Epithelial cell of proximal tubule (primary cell): ENCODE measurements at regions not wholly inside any gene's neighbourhood (a gene's known extent, or its start where the extent isn't known, plus 50 kb on each side); places are given as distances from the start of the nearest gene placed in this dataset.

Source experiments
- DNase-seq: peaks from one replicate; pipeline ENCODE4 v3.0.0-alpha.2; 2011; ENCODE audit warnings: low read depth
- H3K4me3 ChIP-seq: 2 replicates; pipeline ENCODE4 v1.5.1; 2011; ENCODE audit warnings: low read depth, mild to moderate bottlenecking, low read length
- CTCF ChIP-seq: conservative IDR thresholded peaks from 2 replicates; pipeline ENCODE4 v1.5.1; 2012; ENCODE audit warnings: low read depth, mild to moderate bottlenecking, low read length

- DNase-seq, result no peak
- TF ChIP-seq CTCF, result no peak
- no peak overlapping the region for H3K4me3 ChIP-seq
Observed at GRCh38 chr1:214198571-214198970, 82.4 kb upstream of the SMYD2 start.

- H3K4me3 ChIP-seq, result no peak overlapping the region
- TF ChIP-seq CTCF, result no peak
- no peak for DNase-seq
Observed at GRCh38 chr1:214199585-214199984, 81.4 kb upstream of the SMYD2 start.

- no peak for TF ChIP-seq CTCF
- DNase-seq, result no peak
- no peak overlapping the region for H3K4me3 ChIP-seq
Observed at GRCh38 chr1:214202992-214203391, 78.0 kb upstream of the SMYD2 start.

GRCh38 chr1:214205053-214205452 is 75.9 kb upstream of the SMYD2 start:
- H3K4me3 ChIP-seq, result no peak overlapping the region
- no peak for TF ChIP-seq CTCF
- DNase-seq, result no peak

- no peak overlapping the region for H3K4me3 ChIP-seq
- TF ChIP-seq CTCF, result no peak
- no peak for DNase-seq
Observed at GRCh38 chr1:214208460-214208859, 72.5 kb upstream of the SMYD2 start.

- TF ChIP-seq CTCF, result no peak
- DNase-seq, result no peak
- no peak overlapping the region for H3K4me3 ChIP-seq
Observed at GRCh38 chr1:214209260-214209808, 71.6 kb upstream of the SMYD2 start.

GRCh38 chr1:214213136-214213535 is 67.8 kb upstream of the SMYD2 start:
- TF ChIP-seq CTCF, result no peak
- no peak for DNase-seq
- no peak overlapping the region for H3K4me3 ChIP-seq
